Fibroblast of lung (primary cell): ENCODE measurements at regions not wholly inside any gene's neighbourhood (a gene's known extent, or its start where the extent isn't known, plus 50 kb on each side); places are given as distances from the start of the nearest gene placed in this dataset.

Experiments used
- DNase-seq, 2 donors: peaks; one replicate each; pipeline versions ENCODE4 v3.0.0 to v3.0.0-alpha.2; 2010; ENCODE audit warnings: low read depth in 2 of 2
- H2AFZ ChIP-seq: 2 replicates; pipeline ENCODE4 v1.5.1; 2012; ENCODE audit warnings: low read length, control low read depth, inconsistent platforms
- H3K27ac ChIP-seq: 2 replicates; pipeline ENCODE4 v1.5.1; 2011; ENCODE audit warnings: low read length, control low read depth; ENCODE audit not compliant: insufficient read depth
- H3K27me3 ChIP-seq: 2 replicates; pipeline ENCODE4 v1.5.1; 2011; ENCODE audit warnings: mild to moderate bottlenecking, low read length; ENCODE audit not compliant: control insufficient read depth, insufficient read depth
- H3K36me3 ChIP-seq: 2 replicates; pipeline ENCODE4 v1.5.1; 2011; ENCODE audit warnings: low read length; ENCODE audit not compliant: control insufficient read depth, insufficient read depth
- H3K4me1 ChIP-seq: 2 replicates; pipeline ENCODE4 v1.5.1; 2011; ENCODE audit warnings: low read length; ENCODE audit not compliant: control insufficient read depth, insufficient read depth; ENCODE audit errors: extremely low read depth
- H3K4me2 ChIP-seq: 2 replicates; pipeline ENCODE4 v1.5.1; 2011; ENCODE audit warnings: low read length, control low read depth; ENCODE audit not compliant: insufficient read depth; ENCODE audit errors: extremely low read depth
- H3K4me3 ChIP-seq, 4 experiments: fragments of 200-600 bp in 1 of 4; sonication (generic) in 1 of 4; replicated peaks in 1 of 4; 2 replicates each; pipeline ENCODE4 v1.5.1; 2011 to 2016; ENCODE audit warnings: low read length in 4 of 4, low read depth in 3 of 4, mild to moderate bottlenecking in 3 of 4, control low read depth in 2 of 4, inconsistent platforms in 1 of 4, mixed read lengths in 1 of 4; ENCODE audit not compliant: insufficient read depth in 1 of 4; ENCODE audit errors: control extremely low read depth in 1 of 4
- H3K79me2 ChIP-seq: 2 replicates; pipeline ENCODE4 v1.5.1; 2012; ENCODE audit warnings: mild to moderate bottlenecking, low read length, inconsistent platforms; ENCODE audit not compliant: control insufficient read depth, insufficient read depth
- H3K9ac ChIP-seq: 2 replicates; pipeline ENCODE4 v1.5.1; 2011; ENCODE audit warnings: mild to moderate bottlenecking, low read length, control low read depth; ENCODE audit not compliant: insufficient read depth
- H3K9me3 ChIP-seq: 2 replicates; pipeline ENCODE4 v1.5.1; 2012; ENCODE audit warnings: low read depth, low read length; ENCODE audit not compliant: control insufficient read depth, insufficient read depth
- H4K20me1 ChIP-seq: 2 replicates; pipeline ENCODE4 v1.5.1; 2011; ENCODE audit warnings: low read length; ENCODE audit not compliant: control insufficient read depth, insufficient read depth; ENCODE audit errors: extremely low read depth
- EZH2 ChIP-seq: IDR thresholded peaks from 2 replicates; pipeline ENCODE4 v1.5.1; 2012; ENCODE audit warnings: low read length, control low read depth, mild to moderate bottlenecking; ENCODE audit errors: missing control alignments
- TF ChIP-seq, protein P1 (sequence below), 2 donors: IDR thresholded peaks in 1 of 2; conservative IDR thresholded peaks in 1 of 2; 1 replicate in 1 of 2; 2 replicates in 1 of 2; pipeline ENCODE4 v1.5.1; 2011 to 2012; ENCODE audit warnings: low read length in 2 of 2, control low read depth in 1 of 2, inconsistent platforms in 1 of 2, low read depth in 1 of 2, mild to moderate bottlenecking in 1 of 2

DNA sequence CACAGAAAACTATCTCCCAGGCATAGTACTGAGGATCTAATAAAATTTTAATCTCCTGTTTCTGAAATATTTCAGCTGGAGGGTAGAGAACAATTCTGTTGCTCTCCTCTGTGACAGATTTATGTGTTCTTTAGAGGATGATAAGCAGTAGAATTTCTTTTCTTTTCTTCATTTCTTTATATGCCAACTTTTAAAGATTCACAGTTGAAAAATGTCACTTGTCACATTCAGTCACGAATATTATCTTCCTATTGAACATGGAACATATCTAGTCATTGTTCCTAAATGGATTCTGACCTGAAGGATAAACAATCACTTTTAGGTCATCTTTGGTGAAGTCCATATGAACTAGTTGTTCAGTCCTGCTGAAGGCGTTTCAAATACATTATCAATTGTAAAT, 585.5 kb upstream of the DPPA4 start:
- H3K79me2 ChIP-seq, result no peaks in the 10 kb centered on the region
- no peak for DNase-seq
- H3K36me3 ChIP-seq, result no peaks in the 10 kb centered on the region
- no peaks in the 10 kb centered on the region for H3K9me3 ChIP-seq
- no peak overlapping the region for H3K9ac ChIP-seq
- H4K20me1 ChIP-seq, result no peaks in the 10 kb centered on the region
- TF ChIP-seq, protein P1, sequence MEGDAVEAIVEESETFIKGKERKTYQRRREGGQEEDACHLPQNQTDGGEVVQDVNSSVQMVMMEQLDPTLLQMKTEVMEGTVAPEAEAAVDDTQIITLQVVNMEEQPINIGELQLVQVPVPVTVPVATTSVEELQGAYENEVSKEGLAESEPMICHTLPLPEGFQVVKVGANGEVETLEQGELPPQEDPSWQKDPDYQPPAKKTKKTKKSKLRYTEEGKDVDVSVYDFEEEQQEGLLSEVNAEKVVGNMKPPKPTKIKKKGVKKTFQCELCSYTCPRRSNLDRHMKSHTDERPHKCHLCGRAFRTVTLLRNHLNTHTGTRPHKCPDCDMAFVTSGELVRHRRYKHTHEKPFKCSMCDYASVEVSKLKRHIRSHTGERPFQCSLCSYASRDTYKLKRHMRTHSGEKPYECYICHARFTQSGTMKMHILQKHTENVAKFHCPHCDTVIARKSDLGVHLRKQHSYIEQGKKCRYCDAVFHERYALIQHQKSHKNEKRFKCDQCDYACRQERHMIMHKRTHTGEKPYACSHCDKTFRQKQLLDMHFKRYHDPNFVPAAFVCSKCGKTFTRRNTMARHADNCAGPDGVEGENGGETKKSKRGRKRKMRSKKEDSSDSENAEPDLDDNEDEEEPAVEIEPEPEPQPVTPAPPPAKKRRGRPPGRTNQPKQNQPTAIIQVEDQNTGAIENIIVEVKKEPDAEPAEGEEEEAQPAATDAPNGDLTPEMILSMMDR (conservative IDR thresholded peaks at IDR 0.05 in 1 of 2, IDR thresholded peaks at IDR 0.05 in 1 of 2; ENCODE audit: low read depth in 1 of 2, low read length in 2 of 2), result no peak
- TF ChIP-seq EZH2, result no peak
- H3K4me3 ChIP-seq, result no peak overlapping the region
- H3K4me1 ChIP-seq, result no peaks in the 10 kb centered on the region
- no peak overlapping the region for H3K27ac ChIP-seq
- no peak overlapping the region for H3K4me2 ChIP-seq
- H2AFZ ChIP-seq, result no peak overlapping the region
- no peaks in the 10 kb centered on the region for H3K27me3 ChIP-seq

DNA sequence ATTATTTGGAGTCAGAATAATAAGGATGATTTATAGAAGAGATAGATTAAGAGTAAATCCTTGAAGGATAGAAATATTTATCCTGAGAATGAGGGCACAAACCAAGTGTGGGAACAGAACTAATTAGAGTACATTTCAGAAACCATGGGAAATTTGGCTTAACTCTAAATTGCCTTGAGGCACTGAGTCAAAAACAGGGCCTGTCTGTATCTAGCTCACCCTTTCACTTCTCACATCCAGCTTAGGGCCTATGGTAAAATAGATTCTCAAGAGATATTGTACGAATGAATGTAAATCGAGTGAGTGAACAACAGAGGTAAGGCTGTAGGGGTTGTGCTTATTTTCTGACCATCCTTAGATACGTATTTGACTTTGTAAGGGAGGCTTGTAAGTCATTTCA, 586.1 kb upstream of the DPPA4 start:
- TF ChIP-seq EZH2, result no peak
- TF ChIP-seq, protein P1 (conservative IDR thresholded peaks at IDR 0.05 in 1 of 2, IDR thresholded peaks at IDR 0.05 in 1 of 2; ENCODE audit: low read depth in 1 of 2, low read length in 2 of 2), result no peak
- no peaks in the 10 kb centered on the region for H3K9me3 ChIP-seq
- H2AFZ ChIP-seq, result no peak overlapping the region
- H3K4me1 ChIP-seq, result no peaks in the 10 kb centered on the region
- no peaks in the 10 kb centered on the region for H4K20me1 ChIP-seq
- DNase-seq, result no peak
- no peak overlapping the region for H3K4me3 ChIP-seq
- H3K4me2 ChIP-seq, result no peak overlapping the region
- H3K9ac ChIP-seq, result no peak overlapping the region
- no peaks in the 10 kb centered on the region for H3K36me3 ChIP-seq
- no peaks in the 10 kb centered on the region for H3K27me3 ChIP-seq
- no peak overlapping the region for H3K27ac ChIP-seq
- no peaks in the 10 kb centered on the region for H3K79me2 ChIP-seq

GRCh38 chr3:109924196-109924595, 586.9 kb upstream of the DPPA4 start:
- DNase-seq, result no peak
- Histone ChIP-seq H3K4me1 (no peaks in the 10 kb centered on the region), H3K4me2 (no peak overlapping the region), H3K79me2 (no peaks in the 10 kb centered on the region), H2AFZ (no peak overlapping the region), H3K4me3 (no peak overlapping the region), H3K9ac (no peak overlapping the region), H3K27me3 (no peaks in the 10 kb centered on the region), H3K36me3 (no peaks in the 10 kb centered on the region), H3K27ac (no peak overlapping the region), H4K20me1 (no peaks in the 10 kb centered on the region), H3K9me3 (no peaks in the 10 kb centered on the region)
- TF ChIP-seq, protein P1 (conservative IDR thresholded peaks at IDR 0.05 in 1 of 2, IDR thresholded peaks at IDR 0.05 in 1 of 2; ENCODE audit: low read depth in 1 of 2, low read length in 2 of 2), result no peak
- TF ChIP-seq EZH2, result no peak
